IPS-15b (cell line): ENCODE measurements at regions not wholly inside any gene's neighbourhood (a gene's known extent, or its start where the extent isn't known, plus 50 kb on each side); places are given as distances from the start of the nearest gene placed in this dataset.

Source experiments
- H3K27me3 ChIP-seq: one replicate; pipeline ENCODE4 v1.6.1; 2013; ENCODE audit warnings: low read length; ENCODE audit not compliant: control insufficient read depth, insufficient read depth
- H3K36me3 ChIP-seq: one replicate; pipeline ENCODE4 v1.6.1; 2013; ENCODE audit warnings: low read length; ENCODE audit not compliant: control insufficient read depth, insufficient read depth
- H3K4me1 ChIP-seq: one replicate; pipeline ENCODE4 v1.6.1; 2013; ENCODE audit warnings: mild to moderate bottlenecking, low read length; ENCODE audit not compliant: control insufficient read depth, insufficient read depth
- H3K4me3 ChIP-seq: one replicate; pipeline ENCODE4 v1.5.1; 2013; ENCODE audit warnings: low read depth, low read length
- H3K9ac ChIP-seq: one replicate; pipeline ENCODE4 v1.6.1; 2013; ENCODE audit warnings: low read depth, mild to moderate bottlenecking, low read length
- H3K9me3 ChIP-seq: one replicate; pipeline ENCODE4 v1.6.1; 2013; ENCODE audit warnings: mild to moderate bottlenecking, low read length; ENCODE audit not compliant: control insufficient read depth, insufficient read depth

DNA sequence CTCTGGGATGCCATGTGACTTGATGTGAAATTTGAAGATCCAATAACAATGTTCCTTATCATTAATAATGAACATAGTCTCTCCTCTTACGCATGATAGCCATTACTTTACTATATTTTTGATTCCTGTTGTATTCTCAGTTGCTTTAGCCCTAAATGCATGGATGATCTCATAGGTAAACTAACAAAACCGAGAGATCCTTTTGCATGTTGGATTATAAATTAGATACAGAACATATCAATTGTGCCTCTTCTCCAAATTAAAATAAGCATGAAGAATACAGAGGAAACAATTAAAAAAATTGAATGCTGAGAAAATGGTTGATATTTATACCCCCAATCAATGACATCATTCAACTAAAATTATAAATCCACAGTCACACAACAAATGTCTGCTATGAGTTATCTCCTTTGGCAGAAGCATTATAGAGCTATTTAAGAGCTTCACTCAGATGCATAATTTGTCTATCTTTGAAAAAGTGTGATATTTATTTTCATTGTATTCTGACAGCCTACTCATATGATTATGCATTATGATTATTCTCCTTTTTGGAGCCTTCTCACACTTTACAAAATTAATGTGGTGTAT, 386.4 kb upstream of the STXBP6 start:
- H3K36me3 ChIP-seq: no peaks in the 10 kb centered on the region
- no peak overlapping the region for H3K9ac ChIP-seq
- H3K4me1 ChIP-seq: no peaks in the 10 kb centered on the region
- no peaks in the 10 kb centered on the region for H3K27me3 ChIP-seq
- no peak overlapping the region for H3K4me3 ChIP-seq
- no peaks in the 10 kb centered on the region for H3K9me3 ChIP-seq

- Histone ChIP-seq H3K9ac (no peak overlapping the region), H3K36me3 (no peaks in the 10 kb centered on the region), H3K27me3 (no peaks in the 10 kb centered on the region), H3K4me3 (no peak overlapping the region), H3K9me3 (no peaks in the 10 kb centered on the region), H3K4me1 (no peaks in the 10 kb centered on the region)
Observed at GRCh38 chr14:25431211-25432076, 381.5 kb upstream of the STXBP6 start.

- Histone ChIP-seq H3K4me1 (no peaks in the 10 kb centered on the region), H3K27me3 (no peaks in the 10 kb centered on the region), H3K9ac (no peak overlapping the region), H3K4me3 (no peak overlapping the region), H3K36me3 (no peaks in the 10 kb centered on the region), H3K9me3 (no peaks in the 10 kb centered on the region)
Observed at GRCh38 chr14:25430808-25431207, 380.9 kb upstream of the STXBP6 start.

DNA sequence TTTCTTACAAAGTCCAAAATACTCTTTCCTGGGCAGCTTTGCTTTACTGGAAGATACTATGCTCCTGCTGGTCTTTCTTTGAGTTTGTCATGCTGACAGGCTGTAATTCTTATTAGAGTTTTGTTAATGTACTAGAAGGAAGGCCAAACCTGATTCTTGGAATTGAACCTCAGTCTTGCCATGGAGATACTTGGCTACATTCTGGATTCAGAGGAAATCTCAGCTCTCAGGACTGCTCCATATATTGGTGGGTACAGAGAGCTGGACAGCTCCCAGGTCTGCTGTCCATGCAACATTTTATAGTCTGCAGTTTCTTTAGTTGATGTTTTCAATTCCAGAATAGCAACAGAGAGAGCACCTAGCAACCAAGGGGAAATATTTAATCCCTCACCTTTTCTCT, 363.1 kb upstream of the STXBP6 start:
- H3K4me3 ChIP-seq: no peak overlapping the region
- H3K36me3 ChIP-seq: no peaks in the 10 kb centered on the region
- H3K27me3 ChIP-seq: no peaks in the 10 kb centered on the region
- H3K4me1 ChIP-seq: no peaks in the 10 kb centered on the region
- no peaks in the 10 kb centered on the region for H3K9me3 ChIP-seq
- H3K9ac ChIP-seq: no peak overlapping the region

GRCh38 chr14:25411781-25412757, 362.1 kb upstream of the STXBP6 start:
- Histone ChIP-seq H3K9ac (no peak overlapping the region), H3K4me1 (no peaks in the 10 kb centered on the region), H3K4me3 (no peak overlapping the region), H3K27me3 (no peaks in the 10 kb centered on the region), H3K9me3 (no peaks in the 10 kb centered on the region), H3K36me3 (no peaks in the 10 kb centered on the region)

DNA sequence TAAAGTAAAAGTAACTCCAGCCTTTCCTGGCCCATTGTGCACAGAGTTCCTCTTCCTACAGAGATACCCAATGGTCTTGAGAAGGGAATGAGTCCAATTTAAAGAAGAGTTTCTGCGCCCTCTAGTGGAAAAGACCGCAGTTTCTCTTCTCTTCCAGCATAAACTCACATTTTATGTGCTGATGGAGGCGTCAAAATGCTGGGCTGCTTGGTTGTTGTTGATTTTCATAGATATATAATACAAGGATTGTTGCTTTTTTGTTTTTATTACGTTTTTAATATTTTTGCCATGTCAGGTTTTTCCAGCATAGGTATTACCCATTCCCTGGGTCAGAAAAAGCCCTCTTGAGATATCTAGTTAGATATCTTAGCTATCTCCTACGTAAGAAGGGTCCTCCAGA, 356.9 kb upstream of the STXBP6 start:
- no peaks in the 10 kb centered on the region for H3K4me1 ChIP-seq
- no peaks in the 10 kb centered on the region for H3K27me3 ChIP-seq
- no peaks in the 10 kb centered on the region for H3K9me3 ChIP-seq
- H3K36me3 ChIP-seq: no peaks in the 10 kb centered on the region
- H3K4me3 ChIP-seq: no peak overlapping the region
- no peak overlapping the region for H3K9ac ChIP-seq

DNA sequence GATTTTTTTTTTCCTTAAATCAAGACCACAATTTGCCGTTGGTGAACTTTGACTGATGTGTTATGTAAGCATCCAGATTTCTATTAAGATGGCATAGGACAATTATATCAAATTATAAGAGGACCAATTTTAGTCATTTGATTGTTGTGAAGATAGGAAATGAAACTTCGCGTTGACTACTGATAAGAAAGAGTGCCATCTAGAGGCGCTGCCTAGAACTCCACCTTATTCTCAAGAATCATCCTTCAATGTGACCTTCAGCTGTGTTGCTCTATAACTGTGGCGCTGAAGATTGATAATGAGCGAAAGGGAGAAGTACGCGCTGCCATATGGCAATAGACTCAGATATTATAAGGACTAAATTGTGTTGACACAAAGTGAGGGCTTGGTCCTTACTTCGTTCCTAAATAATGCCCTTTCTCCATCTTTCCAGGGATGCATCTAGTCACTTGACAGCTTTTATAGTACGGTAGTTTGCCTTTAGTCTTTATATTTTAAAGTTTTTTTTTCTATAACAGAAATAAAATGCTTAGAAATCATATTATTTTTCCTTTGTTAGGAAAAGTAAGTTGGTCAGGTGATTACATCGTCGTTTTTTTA, 350.8 kb upstream of the STXBP6 start:
- Histone ChIP-seq H3K4me1 (no peaks in the 10 kb centered on the region), H3K4me3 (no peak overlapping the region), H3K36me3 (no peaks in the 10 kb centered on the region), H3K9ac (no peak overlapping the region), H3K27me3 (peaks cover 3% of the 10 kb centered on the region), H3K9me3 (no peaks in the 10 kb centered on the region)

- H3K27me3 ChIP-seq: no peaks in the 10 kb centered on the region
- no peak overlapping the region for H3K4me3 ChIP-seq
- no peak overlapping the region for H3K9ac ChIP-seq
- no peaks in the 10 kb centered on the region for H3K9me3 ChIP-seq
- no peaks in the 10 kb centered on the region for H3K36me3 ChIP-seq
- peaks cover 4% of the 10 kb centered on the region for H3K4me1 ChIP-seq
Observed at GRCh38 chr14:25396128-25396527, 346.2 kb upstream of the STXBP6 start.

GRCh38 chr14:25394791-25395391, 344.9 kb upstream of the STXBP6 start:
- Histone ChIP-seq H3K36me3 (no peaks in the 10 kb centered on the region), H3K27me3 (no peaks in the 10 kb centered on the region), H3K4me3 (no peak overlapping the region), H3K9me3 (no peaks in the 10 kb centered on the region), H3K4me1 (peaks cover 4% of the 10 kb centered on the region), H3K9ac (no peak overlapping the region)

- Histone ChIP-seq H3K9me3 (no peaks in the 10 kb centered on the region), H3K4me1 (peaks cover 4% of the 10 kb centered on the region), H3K27me3 (no peaks in the 10 kb centered on the region), H3K36me3 (no peaks in the 10 kb centered on the region), H3K9ac (no peak overlapping the region), H3K4me3 (no peak overlapping the region)
Observed at GRCh38 chr14:25394356-25394755, 344.4 kb upstream of the STXBP6 start.

DNA sequence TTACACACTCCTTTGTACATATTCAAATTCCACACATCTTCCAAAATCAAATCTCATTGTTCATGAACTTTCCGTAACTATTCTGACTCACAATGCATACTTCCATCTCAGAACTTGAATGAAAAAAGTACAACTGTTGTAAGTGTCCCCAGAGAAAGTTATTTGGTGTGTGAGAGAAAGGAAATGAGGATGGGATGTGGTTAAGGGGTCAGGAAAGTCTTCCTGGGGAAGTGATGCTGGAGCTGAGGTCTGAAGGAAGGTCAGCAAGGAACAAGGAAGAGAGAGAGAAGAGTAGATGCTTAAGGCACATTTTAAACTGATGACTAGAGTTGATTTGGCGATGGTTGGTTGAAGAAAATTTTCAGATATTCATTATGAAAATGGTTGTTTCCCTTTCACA, 340.0 kb upstream of the STXBP6 start:
- H3K4me1 ChIP-seq: no peaks in the 10 kb centered on the region
- H3K9me3 ChIP-seq: no peaks in the 10 kb centered on the region
- H3K9ac ChIP-seq: no peak overlapping the region
- H3K27me3 ChIP-seq: no peaks in the 10 kb centered on the region
- no peaks in the 10 kb centered on the region for H3K36me3 ChIP-seq
- H3K4me3 ChIP-seq: no peak overlapping the region
